ENCODE measurements at regions not wholly inside any gene's neighbourhood (a gene's known extent, or its start where the extent isn't known, plus 50 kb on each side); places are given as distances from the start of the nearest gene placed in this dataset.

GRCh38 chr3:70531838-70532489 is 219.5 kb upstream of the MDFIC2 start:
- TF ChIP-seq BHLHE40 (IDR thresholded peaks at IDR 0.05; ENCODE audit: low read depth, low read length), result no peak
- no peak for TF ChIP-seq FOXS1 (CRISPR knock-in tag; IDR thresholded peaks at IDR 0.05)
- TF ChIP-seq EP300 (IDR thresholded peaks at IDR 0.05), result no peak
- no peak for TF ChIP-seq POLR2A (IDR thresholded peaks at IDR 0.05; ENCODE audit: low read length)
- TF ChIP-seq CTCF (IDR thresholded peaks at IDR 0.05), result no peak
- TF ChIP-seq HEYL (CRISPR knock-in tag; IDR thresholded peaks at IDR 0.05), result no peak
- no peak for TF ChIP-seq USF2 (IDR thresholded peaks at IDR 0.05)

All from A549 (cell line).